ENCODE measurements at regions not wholly inside any gene's neighbourhood (a gene's known extent, or its start where the extent isn't known, plus 50 kb on each side); places are given as distances from the start of the nearest gene placed in this dataset.

GRCh38 chr5:142475102-142475513, 150.3 kb upstream of the SPRY4 start:
- no peak for DNase-seq (ENCODE audit: low read depth in 2 of 2)

DNA sequence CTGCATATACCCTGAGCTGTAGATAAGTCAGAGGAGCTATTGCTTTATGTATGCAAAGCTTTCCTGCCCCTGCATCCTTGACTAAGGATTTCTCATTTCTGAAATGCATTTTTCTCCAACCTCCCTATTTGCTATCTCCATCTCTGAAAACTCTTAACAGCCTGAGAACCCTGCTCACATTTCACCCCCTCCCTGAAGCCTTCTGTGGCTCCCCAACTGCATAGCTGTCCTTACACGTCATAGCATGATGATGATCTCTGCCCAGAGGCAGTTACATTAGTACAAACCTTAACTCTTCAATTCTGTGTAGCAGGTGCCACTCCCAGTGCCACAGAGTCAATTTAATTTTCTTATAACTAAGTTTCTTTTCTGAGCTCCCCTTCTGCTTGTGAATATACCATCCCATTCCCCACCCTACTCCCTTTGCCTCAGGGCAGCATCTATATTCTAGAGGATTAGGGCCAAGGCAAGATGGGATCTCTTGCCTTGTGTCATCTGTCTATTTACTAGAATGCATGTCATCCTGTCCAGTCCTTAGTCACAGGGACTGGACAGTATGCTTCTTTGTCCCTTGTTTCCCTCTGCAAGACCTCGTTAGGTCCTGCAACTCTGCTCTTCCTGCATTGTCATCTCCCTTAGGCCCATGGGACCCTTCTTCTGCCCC, 149.7 kb upstream of the SPRY4 start:
- DNase-seq (ENCODE audit: low read depth in 2 of 2), result no peak

- no peak for DNase-seq (ENCODE audit: low read depth in 2 of 2)
These were observed 148.2 kb upstream of the SPRY4 start for GRCh38 chr5:142473038-142473437.

- peak; percentile 59 to 70 for DNase-seq (ENCODE audit: low read depth in 2 of 2)
These were observed 147.6 kb upstream of the SPRY4 start for GRCh38 chr5:142472306-142472951.

DNA sequence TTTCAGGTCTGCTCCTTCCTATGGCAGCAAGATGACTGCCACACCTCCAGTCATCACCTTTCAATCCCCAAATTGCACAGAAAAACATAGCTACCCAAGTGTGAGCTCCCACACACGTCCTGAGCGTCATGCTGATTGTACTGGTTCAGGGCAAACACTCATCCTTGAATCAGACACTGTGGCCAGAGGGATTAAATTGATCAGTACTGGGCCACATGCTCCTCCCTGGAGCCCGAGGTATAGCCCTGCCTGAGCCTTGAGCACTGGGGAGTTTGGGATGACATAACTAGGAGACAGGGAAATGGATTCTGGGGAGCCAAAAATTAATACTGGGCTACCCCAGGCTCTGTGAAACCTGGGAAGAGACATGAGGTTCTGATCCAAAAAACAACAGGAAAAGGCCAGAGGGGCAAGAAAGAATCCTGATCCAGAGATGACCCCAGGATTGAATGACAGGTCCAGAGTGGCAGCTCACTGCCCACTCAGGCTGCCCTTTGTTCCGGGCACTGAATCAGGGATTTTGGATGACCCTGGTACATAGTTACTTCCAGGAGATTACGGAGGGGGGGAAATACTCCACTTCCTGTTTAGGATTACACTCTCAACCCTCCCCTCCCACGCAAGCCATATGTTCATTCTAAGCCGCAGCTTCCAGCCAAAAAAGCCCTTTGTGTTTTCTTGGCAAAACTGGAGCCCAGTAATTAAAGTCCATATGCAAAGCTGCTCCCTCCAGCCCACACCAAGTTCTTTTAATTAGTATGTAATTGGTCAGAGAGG, 141.6 kb upstream of the SPRY4 start:
- DNase-seq (ENCODE audit: low read depth in 2 of 2), result peak in 1 of 2 experiments; percentile 30

DNA sequence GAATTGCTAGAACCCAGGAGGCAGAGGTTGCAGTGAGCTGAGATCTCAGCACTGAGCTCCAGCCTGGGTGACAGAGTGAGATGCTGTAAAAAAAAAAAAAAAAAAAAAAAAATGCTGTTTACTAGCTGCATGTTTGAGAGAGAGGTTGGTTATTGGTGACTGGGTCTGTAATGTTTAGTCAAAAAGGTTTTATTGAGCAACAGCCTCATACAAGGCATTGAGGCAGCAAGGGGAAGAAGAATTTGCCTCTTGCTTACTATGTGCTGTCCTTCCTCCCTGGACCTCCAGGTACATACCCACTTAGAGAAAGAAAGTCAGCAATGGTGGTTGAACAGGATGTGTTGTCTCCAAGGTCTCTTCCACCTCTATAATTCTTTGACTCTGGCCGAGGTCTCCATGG, 140.7 kb upstream of the SPRY4 start:
- DNase-seq (ENCODE audit: low read depth in 2 of 2), result no peak

GRCh38 chr5:142463904-142464303, 139.1 kb upstream of the SPRY4 start:
- no peak for DNase-seq (ENCODE audit: low read depth in 2 of 2)

DNA sequence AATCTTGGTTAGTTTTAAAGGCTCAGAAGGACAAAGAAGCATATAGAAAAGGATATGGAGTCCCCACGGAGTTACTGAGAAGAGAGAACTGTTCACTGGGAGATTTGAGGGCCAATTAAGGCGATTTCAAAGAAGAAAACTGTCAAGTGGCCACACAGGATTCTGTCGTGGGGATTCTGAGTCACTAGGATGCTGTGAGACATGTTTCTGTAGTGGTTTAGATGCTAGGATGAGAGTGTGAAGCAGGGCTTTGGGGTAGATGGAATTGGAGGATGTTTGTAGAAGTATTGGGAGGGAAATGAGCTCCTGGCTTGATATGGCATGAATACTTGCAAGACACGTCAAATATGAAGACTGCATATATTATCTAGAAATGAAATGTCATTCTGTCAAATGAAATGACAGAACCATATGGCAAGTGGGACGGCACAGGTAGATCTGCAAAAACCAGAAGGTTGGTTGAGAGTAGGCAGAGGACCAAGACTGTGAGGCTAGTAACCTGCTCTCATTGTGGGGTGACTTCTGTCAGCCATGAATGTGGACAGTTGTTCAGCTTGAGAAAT, 136.3 kb upstream of the SPRY4 start:
- no peak for DNase-seq (ENCODE audit: low read depth in 2 of 2)

DNA sequence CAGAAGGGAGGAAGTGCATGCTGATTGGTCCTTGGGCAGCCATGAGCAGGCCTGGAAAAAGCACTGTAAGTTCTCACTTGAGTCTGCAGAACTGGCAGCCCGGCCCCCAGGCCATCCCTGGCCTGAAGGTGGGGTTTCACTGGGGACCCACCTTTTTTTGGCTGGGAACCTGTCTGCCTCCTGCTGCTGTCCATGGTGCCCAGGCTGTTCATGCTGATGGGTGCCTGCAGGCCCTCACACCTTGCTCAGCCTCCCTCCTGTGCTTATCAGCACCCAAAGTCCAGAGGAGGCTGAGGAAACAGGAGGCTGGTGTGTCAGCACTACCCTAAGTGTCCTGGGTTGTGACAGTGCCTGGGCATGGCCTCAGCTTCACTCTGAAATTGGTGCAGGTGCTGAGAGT, 134.4 kb upstream of the SPRY4 start:
- DNase-seq (ENCODE audit: low read depth in 2 of 2), result no peak

- no peak for DNase-seq (ENCODE audit: low read depth in 2 of 2)
These were observed 131.0 kb upstream of the SPRY4 start for GRCh38 chr5:142455856-142456255.

- DNase-seq (ENCODE audit: low read depth in 2 of 2), result no peak
These were observed 129.1 kb upstream of the SPRY4 start for GRCh38 chr5:142453932-142454331.

DNA sequence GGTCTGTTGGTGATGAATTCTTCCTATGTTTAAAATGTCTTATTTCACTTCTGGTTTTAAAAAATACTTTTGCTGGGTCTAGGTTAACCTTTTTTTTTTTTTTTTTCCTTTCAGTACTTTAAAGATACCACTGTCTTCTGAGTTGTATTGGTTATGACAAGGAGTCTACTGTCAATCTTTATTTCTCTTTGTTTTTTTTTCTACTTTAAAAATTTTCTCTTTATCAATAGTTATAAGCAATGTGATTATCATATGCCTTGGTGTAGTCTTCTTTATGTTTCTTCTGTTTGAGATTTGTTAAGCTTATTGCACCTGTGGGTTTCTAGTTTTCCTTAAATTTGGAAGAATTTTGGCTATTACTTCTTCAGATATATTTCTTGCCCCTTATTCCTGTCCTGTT, 125.6 kb upstream of the SPRY4 start:
- no peak for DNase-seq (ENCODE audit: low read depth in 2 of 2)

DNA sequence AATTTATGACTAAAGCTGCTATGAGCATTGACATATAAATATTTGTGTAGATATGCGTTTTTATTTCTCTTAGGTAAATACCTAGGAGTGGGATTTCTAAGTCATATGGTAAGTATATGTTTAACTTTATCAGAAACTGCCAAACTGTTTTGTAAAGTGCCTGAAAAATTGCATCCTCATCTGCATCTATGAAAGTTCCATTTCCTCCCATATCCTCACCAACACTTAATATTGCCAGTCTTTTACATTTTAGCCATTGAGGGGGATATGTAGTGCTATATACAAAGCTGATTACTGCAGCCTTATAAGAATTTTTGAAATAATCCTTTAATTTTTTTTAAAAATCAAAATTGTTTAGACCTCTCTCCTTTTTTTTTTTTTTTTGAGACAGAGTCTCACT, 123.1 kb upstream of the SPRY4 start:
- no peak for DNase-seq (ENCODE audit: low read depth in 2 of 2)

GRCh38 chr5:142446960-142447279, 122.1 kb upstream of the SPRY4 start:
- DNase-seq (ENCODE audit: low read depth in 2 of 2), result no peak

DNA sequence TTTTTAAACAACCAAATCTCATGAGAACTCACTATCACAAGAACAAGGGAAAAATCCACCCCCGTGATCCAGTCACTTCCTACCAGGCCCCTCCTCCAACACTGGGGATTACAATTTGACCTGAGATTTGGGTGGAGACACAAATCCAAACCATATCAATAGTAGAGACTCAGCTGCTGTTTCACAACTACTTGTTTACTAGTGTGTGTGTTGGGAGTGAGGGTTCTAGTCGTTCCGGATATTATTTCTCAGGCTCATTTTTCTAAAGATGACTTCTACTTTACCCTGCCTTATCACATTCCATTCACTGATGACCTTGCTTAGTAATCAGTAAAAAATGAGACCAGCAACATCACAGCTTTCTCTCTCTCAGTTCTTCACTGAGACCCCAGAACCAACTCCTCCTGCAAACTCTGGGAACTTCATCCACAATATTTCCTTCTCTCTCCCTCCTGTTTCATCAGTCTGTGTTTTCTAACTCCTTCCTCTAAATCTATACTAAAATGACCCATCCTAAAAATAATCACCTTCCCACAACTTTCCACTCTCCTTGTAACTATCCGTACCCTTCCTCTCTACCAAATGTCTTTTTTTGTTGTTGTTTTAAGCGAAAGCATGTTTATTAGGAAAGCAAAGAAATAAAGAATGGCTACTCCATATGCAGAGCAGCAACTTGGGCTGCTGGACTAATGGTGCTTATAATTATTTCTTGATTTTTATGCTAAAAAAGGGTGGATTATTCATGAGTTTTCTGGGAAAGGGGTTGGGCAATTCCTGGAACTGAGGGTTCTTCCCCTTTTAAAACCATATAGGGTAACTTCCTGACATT, 121.5 kb upstream of the SPRY4 start:
- DNase-seq (ENCODE audit: low read depth in 2 of 2), result peak; percentile 59 to 62

DNA sequence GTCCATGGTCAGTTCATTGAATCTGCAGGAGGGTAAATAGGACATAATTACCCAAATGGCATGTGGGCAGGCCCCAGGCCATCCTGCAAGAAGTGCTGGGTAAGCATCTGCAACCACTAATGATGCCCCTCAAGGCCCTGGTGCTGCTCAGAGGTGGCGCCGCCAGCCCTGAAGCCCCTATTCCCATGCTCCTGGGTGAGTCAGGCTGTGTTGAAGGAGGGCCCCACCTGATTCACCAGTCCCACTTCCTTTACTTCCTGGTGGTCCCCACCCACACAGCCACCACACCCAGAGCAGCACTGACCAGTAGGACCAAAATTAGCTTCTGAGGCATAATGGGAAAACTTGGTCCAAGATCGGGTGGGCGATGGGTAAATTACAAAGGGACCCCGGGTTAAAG, 120.4 kb upstream of the SPRY4 start:
- no peak for DNase-seq (ENCODE audit: low read depth in 2 of 2)

- no peak for DNase-seq (ENCODE audit: low read depth in 2 of 2)
These were observed 116.8 kb upstream of the SPRY4 start for GRCh38 chr5:142441616-142442015.

DNA sequence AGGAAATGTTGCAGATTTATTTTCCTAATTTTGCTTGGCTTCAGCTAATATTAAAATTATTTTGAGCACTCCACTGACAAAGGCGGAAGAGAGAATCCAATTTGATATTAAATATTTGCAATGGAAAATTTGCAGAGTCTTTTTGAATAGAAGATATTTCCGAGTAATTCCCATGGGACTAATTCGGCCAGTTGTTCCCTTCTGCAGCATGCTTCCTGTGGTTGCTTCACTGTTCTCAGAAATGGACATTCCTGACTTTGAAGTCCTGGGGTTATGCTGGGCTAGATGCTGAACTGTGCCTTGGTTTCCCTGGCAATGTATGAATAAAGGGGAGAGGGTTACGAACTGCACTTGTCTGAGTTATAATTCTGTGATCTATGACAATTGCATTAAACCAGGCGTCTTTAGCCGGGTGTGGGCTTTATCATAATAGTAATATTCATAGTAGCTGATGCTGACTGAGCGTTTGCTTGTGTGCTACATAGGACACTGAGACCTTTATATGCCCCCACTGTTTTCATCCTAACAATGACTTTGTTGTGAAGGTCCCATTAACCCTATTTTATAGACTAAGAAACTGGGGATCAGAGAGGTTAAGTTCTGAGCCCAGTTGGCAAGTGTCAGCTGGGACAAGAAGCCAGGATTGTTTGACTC, 114.5 kb upstream of the SPRY4 start:
- DNase-seq (ENCODE audit: low read depth in 2 of 2), result no peak

GRCh38 chr5:142438573-142438972, 113.8 kb upstream of the SPRY4 start:
- DNase-seq (ENCODE audit: low read depth in 2 of 2), result no peak

DNA sequence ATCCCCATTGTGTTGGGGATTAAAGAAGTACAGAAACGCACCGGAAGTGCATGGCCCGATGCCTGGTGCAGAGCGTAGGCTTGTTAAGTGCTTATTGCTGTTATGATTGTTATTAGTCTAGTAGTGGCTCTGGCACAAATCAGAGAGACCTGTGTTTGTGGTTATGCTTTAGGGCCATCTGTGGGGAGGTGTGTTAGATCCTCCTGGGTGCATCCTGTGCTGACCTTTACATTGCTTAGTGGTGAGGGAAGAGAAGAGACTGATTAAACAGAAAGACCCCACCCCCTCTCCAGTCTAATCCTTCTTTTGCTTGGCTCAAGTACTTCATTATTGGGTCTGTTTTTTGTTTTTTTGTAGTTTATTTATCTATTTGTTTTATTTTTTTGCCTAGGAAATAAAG, 112.7 kb upstream of the SPRY4 start:
- DNase-seq (ENCODE audit: low read depth in 2 of 2), result no peak

DNA sequence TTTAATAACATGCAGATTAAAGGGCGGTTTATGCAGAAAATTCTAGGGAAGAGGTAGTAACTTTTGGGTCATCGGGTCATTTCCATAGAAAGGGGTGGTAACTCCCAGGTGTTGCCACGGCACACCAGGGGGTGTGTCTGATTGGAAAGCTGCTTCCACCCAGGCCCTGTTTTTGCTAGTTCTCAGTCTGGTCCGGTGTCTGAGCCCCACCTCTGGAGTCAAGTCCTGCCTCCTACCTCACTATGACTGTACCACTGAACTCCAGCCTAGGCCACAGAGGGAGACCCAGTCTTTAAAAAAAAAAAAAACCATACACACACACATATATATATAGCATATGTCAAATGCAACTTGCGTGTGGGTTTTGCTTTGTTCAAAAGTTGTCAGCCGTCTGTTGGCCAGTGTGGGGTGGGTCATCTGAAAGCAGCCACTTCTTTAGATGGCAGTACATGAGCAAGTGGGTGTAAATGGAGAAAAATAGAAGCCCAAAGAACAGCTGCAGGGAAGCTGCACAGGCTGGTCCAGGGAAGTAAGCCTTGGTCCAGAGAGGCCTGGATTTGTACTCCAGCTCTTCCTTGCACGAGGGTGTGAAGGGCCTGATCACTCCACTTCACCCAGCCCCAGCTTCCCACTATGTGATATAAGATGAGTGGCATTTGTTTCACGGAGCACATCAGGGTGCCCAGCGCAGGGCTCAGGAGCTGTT, 110.7 kb upstream of the SPRY4 start:
- DNase-seq (ENCODE audit: low read depth in 2 of 2), result no peak

Measured in fibroblast of skin of left biceps (primary cell).